CD4-positive, alpha-beta T cell treated with Interleukin-15 for 1 hour (primary cell): ENCODE measurements at regions not wholly inside any gene's neighbourhood (a gene's known extent, or its start where the extent isn't known, plus 50 kb on each side); places are given as distances from the start of the nearest gene placed in this dataset.

Experiments
- DNase-seq: peaks from one replicate; pipeline ENCODE4 v3.0.0-alpha.2; 2020

GRCh38 chr2:104568247-104568646 lies 285.7 kb upstream of the POU3F3 start:
- no peak for DNase-seq

GRCh38 chr2:104570259-104570658 lies 283.7 kb upstream of the POU3F3 start:
- no peak for DNase-seq

GRCh38 chr2:104572834-104573233 lies 281.1 kb upstream of the POU3F3 start:
- peak; percentile 53 for DNase-seq

GRCh38 chr2:104574367-104574766 lies 279.5 kb upstream of the POU3F3 start:
- no peak for DNase-seq

- DNase-seq = no peak
Measured at GRCh38 chr2:104577143-104577542, 276.8 kb upstream of the POU3F3 start.

- DNase-seq = no peak
Measured at GRCh38 chr2:104582471-104582870, 271.4 kb upstream of the POU3F3 start.

- no peak for DNase-seq
Measured at GRCh38 chr2:104583811-104584210, 270.1 kb upstream of the POU3F3 start.

GRCh38 chr2:104584393-104584792 lies 269.5 kb upstream of the POU3F3 start:
- no peak for DNase-seq

- DNase-seq = no peak
Measured at GRCh38 chr2:104595576-104595975, 258.3 kb upstream of the POU3F3 start.

- DNase-seq = no peak
Measured at GRCh38 chr2:104597942-104598341, 256.0 kb upstream of the POU3F3 start.

- no peak for DNase-seq
Measured at GRCh38 chr2:104598636-104599035, 255.3 kb upstream of the POU3F3 start.

GRCh38 chr2:104599787-104600510 lies 254.0 kb upstream of the POU3F3 start:
- DNase-seq = no peak

- DNase-seq = no peak
Measured at GRCh38 chr2:104606056-104606455, 247.9 kb upstream of the POU3F3 start.

- DNase-seq = no peak
Measured at GRCh38 chr2:104616856-104617255, 237.1 kb upstream of the POU3F3 start.

GRCh38 chr2:104620801-104621200 lies 233.1 kb upstream of the POU3F3 start:
- DNase-seq = no peak

GRCh38 chr2:104635608-104636007 lies 218.3 kb upstream of the POU3F3 start:
- no peak for DNase-seq

GRCh38 chr2:104638190-104638858 lies 215.6 kb upstream of the POU3F3 start:
- no peak for DNase-seq

- DNase-seq = no peak
Measured at GRCh38 chr2:104638859-104639202, 215.1 kb upstream of the POU3F3 start.

GRCh38 chr2:104641786-104642185 lies 212.1 kb upstream of the POU3F3 start:
- no peak for DNase-seq

- DNase-seq = no peak
Measured at GRCh38 chr2:104648376-104648775, 205.5 kb upstream of the POU3F3 start.

GRCh38 chr2:104649866-104650265 lies 204.0 kb upstream of the POU3F3 start:
- no peak for DNase-seq

GRCh38 chr2:104650405-104650996 lies 203.4 kb upstream of the POU3F3 start:
- DNase-seq = no peak

- DNase-seq = no peak
Measured at GRCh38 chr2:104654811-104655210, 199.1 kb upstream of the POU3F3 start.

GRCh38 chr2:104656571-104657163 lies 197.2 kb upstream of the POU3F3 start:
- DNase-seq = no peak
